ENCODE measurements at regions not wholly inside any gene's neighbourhood (a gene's known extent, or its start where the extent isn't known, plus 50 kb on each side); places are given as distances from the start of the nearest gene placed in this dataset.
A peak's percentile ranks its signal among the peaks of the same experiment; 100 is the strongest.

DNA sequence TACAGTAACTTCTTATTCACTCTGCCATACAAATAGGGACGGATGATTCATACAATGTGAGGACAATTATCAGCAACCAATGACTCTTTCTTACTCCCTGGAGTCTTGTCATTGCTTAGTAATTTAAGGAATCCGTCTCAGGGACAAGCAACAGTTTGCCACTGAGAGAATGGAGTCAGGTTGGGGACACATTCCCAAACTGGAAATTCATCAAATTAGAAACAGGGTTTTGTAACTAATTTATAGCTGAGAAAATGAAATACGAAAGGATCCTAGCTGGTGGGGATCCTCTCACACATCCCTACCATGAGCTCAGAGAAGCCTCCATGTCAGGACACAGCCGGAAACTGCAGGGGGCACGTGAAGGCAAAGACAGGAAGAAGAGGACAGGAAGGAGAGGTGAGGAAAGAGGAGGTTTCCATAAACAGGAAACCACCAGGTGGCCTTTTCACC lies 50.4 kb upstream of the KDR start:
- DNase-seq: peak; percentile 92

DNA sequence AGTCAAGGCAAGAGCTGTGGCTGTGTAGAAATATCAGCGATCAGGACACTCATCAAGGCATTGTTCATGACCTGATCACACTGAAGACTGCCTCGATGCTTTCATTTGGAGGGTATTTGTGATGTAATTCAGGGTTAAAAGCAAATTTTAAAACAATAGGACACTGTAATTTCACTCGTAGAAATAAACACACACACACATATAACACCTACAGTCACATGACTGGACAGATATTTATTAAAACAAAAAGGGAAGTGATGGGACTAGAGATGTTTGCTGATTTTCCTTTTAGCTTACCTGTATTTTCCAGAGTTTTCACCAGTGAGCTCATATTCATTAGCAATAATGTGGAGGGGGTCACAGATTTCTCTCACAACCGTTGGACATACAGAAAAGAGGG lies 51.1 kb upstream of the KDR start:
- no peak for DNase-seq

DNA sequence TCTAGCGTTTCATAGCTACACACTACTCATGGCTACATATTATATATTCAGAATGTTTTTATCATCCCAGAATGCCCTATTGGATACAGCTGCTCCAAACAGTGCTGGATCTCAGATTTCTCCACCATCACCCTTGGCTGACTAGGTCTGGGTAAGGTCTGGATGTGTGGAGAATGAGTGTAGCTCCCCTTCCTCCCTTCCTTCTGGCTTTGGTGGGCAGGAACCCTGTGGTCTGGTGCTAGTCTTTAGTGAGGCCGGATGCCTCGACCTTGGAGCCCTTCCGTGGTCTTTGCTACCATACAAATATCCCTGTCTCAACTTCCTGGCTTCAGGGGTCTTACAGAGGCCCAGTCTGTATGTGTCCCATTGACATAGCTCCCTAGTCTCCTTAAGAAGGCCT lies 52.1 kb upstream of the KDR start:
- DNase-seq: no peak

- no peak for DNase-seq
Measured at GRCh38 chr4:55178226-55179005, 53.0 kb upstream of the KDR start.

DNA sequence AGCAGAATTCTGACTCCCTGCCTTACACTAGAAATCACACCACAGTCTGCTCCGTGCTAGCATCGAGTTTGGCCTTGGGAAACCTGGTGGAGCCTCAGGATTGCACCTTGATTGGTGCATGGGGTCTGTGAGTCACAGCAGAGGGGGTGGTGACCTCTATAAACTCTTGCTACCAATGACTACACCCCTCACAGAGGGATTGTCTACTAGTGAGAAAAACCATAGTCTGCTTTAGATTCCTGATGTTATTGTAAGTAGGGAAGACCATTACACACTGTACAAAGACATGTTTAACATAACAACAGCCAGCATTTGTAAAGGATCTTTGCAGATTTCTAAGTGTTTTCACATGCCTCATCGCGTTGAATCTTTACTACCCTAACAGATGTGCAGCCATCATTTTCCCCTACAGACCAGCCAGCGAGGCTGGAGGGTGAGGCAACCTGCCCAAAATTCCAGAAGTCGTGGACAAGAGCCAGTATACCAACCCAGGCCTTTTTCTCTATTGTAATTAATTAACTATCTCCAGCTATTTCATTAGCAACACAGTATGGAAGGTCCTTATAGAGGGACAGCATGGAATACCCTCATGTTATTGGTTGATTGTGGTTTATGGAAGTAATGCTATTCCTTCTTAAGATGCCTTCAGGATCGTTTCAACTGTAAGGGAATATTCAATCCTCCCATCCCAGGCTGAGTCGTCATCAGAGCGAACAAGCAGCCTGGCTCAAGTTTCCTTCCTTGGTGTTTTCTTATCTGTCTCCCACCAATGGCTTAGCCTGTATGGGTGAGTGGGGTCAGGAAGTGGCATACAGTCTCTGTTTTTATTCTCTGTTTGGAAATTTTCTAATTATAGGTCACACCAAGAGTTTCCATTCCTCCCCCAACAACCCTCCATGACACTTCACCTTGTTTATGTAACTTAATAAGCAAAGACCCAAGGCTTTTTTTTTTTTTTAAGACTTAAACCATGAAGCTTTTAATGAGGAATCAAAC lies 55.9 kb upstream of the KDR start:
- peak; percentile 53 for DNase-seq

DNA sequence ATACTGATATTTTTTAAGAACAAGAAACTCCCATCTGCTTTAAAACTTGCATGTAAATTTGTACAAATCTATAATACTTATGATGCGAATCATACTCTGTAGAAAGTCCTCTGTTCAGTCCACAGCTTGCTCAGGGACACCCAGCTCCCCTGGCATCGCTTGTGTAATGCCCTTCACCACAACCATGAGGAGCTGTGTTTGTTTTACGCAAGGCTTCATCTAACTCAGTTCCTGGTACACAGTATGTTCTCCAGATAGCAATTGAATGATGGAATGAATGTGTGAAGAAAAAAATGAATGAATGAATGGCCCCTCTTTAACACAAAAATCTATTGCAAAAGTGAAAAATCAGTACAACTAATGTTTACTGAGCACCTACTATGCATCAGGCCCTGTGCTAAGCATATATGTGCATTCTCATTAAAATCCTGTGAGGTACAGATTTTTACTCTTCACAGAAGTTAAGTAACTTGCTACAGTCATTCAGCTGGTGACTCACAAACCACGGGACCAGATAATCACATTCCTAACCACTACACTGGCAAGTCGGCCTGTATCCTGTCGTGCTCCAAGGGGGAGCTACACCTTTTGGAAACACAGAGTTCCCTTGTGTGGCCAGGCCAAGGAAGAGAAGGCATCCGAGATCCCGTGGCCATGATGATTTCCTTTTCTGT lies 58.7 kb upstream of the KDR start:
- peak; percentile 95 for DNase-seq

DNA sequence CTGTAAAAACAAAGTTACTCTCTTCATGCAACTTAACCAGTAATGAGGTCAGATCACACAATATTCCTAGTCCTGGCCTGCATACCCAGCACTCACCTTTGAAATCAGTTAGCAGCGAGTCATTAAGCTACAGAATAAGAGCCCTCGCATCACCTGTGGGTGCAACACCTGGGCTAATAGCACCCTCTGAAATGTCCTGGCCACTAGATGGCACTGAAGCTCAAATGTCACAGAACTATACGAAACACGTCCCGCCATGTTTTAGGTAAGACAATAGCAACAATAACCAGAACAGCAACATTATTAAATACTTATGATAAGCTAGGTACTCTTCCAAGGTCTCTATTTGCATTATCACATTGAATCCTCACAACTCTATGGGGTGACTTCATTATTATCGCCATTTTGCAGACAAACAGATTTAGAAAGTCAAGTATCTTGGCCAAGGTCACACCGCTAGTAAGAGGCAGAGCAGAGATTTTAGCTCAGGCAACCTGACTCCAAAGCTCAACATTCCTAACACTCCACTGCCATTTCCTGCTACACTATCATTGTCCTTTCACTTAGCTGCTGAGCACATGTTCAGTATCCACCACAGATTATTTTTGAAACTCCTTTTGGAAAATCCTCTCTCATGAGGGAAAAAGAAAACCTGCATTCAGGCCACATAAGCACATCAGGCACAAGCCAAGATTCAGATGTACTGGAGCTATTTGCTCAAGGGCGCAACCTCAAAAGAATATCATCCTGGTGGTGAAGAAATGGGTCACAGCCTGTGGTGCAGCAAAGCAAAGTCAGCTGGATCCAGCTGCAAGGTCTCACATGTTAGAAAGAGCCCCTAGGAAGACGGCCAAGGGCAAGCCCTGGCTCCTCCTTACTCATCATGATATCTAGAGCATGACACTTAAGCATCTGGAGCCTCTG lies 59.5 kb upstream of the KDR start:
- DNase-seq: peak; percentile 48

- DNase-seq: no peak
Measured at GRCh38 chr4:55186123-55186522, 60.7 kb upstream of the KDR start.

DNA sequence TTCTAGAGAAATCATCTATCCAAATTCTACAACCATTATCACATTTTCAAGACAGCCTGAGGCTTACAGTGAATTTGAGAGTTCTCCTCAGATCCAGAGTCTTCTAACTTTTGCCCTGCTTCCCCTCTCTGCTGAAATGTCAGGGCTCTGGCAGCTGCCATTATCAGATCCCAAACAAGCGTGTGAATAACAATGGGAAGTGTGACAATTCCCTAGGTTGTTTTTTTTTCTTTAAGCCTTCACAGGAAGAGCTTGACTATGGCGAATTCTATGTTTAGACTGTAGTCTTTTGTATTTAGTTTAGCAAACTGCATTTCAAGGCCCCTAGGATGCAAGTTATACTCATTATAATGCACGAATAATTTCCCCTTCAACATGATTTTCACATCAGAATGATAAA lies 61.3 kb upstream of the KDR start:
- no peak for DNase-seq

- peak; percentile 4 for DNase-seq
Measured at GRCh38 chr4:55214172-55214571, 88.8 kb upstream of the KDR start.

DNA sequence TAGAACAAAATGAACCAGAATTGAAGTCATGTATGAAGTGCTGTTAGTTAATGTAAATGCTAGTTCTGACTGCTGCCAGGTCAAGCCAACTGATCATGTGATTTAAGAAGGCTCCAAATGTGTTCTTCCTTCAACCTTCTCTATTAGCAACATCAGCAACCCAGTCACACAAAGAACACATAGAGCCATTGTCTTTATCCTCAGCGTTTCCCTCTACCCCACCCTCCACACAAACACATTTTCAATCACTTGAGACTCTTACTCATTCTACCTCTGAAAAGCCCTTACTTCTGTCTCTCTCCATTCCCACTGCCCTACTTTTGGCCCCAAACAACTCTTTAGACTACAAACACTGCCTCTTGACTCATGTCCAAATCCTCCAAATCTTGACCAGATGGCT lies 89.7 kb upstream of the KDR start:
- no peak for DNase-seq

DNA sequence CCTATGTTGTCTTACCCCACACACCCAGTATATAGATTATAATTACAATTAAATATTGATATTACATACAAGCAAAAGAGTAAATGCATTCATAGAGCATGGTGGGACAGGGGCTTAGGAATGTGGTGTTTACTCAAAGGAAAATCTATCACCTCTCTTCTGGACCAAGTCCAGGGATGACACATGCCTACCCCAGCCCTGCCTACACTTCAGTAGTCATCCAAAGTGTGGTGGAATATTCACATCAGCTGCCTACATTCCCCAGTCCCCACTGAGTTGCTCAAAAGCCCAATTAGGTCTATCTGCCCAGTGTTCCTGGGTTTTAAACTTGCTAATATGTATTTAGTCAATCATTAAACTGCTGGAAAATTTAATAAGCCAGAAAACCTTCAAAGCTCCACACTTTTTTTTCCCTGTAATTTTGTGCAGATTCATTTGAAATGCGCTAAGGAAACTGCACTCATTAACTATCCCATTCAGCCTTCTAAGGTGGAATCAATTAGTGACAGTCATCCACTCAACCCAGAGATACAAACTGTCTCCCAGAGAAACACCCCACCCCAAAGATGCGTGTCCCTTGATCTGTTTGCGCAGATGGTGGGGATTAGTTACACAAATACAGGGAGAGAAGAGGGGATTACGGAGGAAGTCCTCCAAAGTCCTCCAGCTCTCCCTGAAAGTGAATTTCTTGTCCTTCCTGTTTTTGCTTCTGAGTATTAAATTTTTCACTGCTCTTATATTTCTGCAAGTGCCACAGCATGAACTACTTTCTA lies 91.7 kb upstream of the KDR start:
- DNase-seq: peak; percentile 67

DNA sequence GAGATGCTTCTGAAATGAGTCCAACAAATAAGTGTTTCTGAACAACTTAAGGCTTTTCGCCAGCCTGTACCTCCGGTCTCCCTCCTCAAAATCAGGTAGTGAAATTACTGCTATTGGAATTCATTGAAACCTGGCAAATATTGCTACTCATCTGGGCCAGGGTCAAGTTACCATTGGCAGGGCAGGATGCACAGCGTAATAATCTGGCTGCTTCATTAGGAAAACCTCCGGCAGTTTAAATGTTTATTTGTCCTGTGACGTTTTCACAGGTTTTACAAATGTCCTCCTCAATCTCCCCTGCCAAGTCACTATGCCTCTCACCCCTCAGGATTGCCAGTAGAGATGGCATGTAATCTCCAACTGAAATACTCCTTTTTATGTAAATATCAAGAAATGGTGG lies 92.6 kb upstream of the KDR start:
- DNase-seq: no peak

- no peak for DNase-seq
Measured at GRCh38 chr4:55237839-55238238, 108.2 kb upstream of the SRD5A3 start.

DNA sequence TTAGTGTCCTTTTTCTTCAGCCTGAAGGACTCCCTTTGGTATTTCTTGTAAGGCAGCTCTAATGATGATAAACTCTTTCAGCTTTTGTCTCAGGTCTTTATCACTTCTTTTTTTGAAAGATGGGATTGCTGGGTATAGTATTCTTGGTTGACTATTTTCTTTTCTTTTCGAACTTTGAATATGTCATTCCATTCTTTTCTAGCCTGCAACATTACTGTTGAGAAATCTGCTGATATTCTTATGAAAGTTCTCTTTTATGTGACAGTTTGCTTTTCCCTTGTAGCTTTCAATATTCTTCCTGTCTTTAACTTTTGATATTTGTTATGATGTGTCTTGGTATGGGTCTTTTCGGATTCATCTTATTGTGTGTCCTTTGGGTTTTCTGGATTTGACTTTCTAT lies 107.6 kb upstream of the SRD5A3 start:
- DNase-seq: no peak

DNA sequence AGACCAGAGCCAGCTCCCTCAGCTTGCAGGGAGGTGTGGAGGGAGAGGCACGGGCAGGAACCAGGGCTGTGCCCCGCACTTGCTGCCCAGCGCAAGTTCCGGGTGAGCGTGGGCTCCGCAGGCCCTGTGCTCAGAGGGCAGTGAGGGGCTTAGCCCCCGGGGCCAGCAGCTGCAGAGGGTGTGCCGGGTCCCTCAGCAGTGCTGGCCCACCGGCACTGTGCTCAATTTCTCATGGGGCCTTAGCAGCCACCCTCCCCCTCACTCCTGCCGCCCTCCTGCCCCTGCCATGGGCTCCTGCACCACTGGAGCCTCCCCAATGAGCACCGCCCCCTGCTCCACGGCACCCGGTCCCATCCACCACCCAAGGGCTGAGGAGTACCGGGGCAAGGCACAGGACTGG lies 104.6 kb upstream of the SRD5A3 start:
- DNase-seq: no peak

GRCh38 chr4:55242506-55242905 lies 103.5 kb upstream of the SRD5A3 start:
- DNase-seq: no peak

GRCh38 chr4:55247521-55247920 lies 98.5 kb upstream of the SRD5A3 start:
- DNase-seq: no peak

- no peak for DNase-seq
Measured at GRCh38 chr4:55248756-55249155, 97.3 kb upstream of the SRD5A3 start.

- no peak for DNase-seq
Measured at GRCh38 chr4:55249476-55249875, 96.6 kb upstream of the SRD5A3 start.

DNA sequence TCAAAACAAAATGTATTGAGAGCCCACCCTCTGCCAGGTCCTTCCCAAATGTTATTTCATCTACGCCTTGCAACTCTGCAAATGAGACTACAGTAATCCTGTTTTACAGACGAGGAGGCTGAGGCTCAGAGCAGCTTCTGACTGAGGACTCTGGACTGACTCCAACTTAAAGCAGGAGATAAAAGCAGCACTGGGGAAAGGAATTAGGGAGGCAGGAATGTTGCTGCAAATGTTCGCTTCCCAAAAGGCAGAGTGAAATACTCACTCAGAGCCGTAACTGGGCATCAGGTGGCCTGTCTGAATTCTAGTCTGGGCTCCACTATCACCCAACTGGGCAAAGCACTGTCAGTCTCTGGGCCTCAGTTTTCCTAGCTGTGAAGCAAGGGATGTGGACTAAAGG lies 94.7 kb upstream of the SRD5A3 start:
- DNase-seq: peak; percentile 14

All from fibroblast of skin of right biceps (primary cell).